Ammon's horn (tissue), 1 donor: ENCODE measurements at regions not wholly inside any gene's neighbourhood (a gene's known extent, or its start where the extent isn't known, plus 50 kb on each side); places are given as distances from the start of the nearest gene placed in this dataset.

Experiments
- DNase-seq: peaks from one replicate; pipeline ENCODE4 v3.0.0-alpha.2; 2016; ENCODE audit warnings: low spot score

DNA sequence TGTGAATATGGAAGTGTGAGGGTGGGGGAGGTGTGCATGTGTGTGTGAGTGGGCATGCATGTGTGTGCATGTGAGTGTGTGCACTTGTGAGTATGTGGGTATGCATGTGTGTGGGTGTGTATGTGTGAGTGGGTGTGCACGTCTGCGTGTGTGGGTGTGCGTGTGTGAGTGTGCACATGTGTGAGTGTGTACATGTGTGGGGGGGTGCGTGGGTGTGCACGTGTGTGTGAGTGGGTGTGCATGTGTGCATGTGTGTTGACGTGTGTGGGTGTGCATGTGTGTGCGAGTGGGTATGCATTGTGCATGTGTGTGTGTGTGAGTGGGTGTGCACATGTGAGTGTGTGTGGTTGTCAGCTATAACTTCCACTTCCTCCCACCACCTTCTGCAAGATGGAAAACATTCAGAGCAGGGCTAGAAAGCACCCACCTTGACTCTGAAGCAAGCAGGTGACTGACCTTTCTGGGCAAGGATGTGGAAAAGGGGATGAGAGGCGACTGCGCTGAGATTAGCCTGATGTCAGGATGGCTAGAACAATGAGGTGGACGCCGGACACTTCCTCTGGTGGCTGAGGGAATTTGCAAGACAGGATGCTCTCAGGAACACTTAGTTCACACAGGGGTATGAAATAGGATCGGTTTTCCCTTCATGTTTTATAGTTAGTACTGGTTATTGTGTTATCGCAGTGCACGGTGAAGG lies 103.6 kb downstream of the ACKR3 start:
- no peak for DNase-seq

DNA sequence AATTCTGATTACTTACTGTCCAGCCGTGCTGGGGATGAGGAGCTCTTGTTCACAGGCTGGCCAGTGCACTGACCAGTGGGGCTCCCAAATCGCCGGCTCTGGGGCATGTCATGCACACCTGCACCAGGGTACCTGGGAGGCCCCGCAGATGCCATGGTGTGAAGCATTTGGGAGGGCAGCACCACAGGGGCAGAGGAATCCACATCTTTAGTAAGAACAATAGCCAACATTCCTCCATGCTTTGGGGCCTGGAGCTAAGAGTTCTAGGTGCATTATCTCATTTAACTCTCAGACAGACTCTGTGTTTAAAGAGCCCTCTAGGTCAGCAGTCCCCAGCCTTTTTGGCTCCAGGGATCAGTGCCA lies 104.2 kb downstream of the ACKR3 start:
- DNase-seq = no peak

DNA sequence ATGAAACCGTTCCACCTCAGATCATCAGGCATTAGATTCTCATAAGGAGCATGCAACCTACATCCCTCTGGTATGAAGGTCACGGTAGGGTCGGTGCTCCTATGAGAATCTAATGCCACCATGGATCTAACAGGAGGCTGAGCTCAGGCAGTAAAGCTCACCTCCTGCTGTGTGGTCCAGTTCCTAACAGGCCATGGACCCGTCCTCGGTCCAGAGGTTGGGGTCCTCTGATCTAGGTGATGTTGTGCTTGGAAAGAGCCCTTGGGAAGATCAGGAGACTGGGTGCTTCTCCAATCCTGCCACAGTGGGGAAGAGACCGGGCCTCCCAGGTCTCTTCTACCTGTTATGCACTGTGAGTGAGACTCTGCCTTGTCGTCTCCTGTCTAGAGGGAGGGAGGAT lies 104.6 kb downstream of the ACKR3 start:
- no peak for DNase-seq

DNA sequence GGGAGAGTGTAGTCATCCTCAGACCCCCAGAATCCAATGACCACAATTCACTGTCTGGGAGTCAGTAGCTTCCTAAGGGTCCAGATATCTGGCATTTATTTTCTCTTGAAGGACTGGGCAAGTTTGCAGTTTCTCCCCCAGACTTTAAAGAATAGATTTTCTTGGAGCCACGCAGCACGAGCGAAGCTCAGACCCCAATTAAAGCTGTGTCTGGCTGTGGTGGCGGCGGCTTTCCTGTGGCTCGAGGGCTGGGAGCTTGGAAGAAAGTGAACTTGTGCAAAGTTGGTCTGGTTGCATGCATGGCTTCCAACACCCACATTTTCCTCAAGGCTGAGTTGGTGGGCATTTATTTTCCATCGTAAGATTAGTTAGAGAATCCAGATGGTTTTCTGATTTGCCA lies 105.0 kb downstream of the ACKR3 start:
- DNase-seq = no peak

DNA sequence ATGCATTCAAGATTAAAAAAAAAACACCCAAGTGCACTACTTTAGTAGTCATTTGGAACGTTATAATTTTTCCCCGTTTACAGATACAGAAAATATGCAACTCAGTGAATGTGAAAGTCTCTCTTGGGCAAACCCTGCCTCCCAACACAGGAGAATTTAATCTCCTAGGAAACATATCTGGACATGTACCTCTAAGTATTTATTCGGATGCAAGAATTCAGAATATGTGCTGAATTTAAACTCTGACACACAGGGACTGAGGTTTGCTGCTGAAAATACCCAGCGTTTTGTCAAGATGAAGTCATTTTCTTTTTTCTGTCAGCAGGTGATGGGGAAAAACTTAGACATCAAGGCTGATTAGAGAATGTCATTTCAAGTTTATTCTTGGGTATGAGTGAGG lies 105.4 kb downstream of the ACKR3 start:
- DNase-seq = no peak

DNA sequence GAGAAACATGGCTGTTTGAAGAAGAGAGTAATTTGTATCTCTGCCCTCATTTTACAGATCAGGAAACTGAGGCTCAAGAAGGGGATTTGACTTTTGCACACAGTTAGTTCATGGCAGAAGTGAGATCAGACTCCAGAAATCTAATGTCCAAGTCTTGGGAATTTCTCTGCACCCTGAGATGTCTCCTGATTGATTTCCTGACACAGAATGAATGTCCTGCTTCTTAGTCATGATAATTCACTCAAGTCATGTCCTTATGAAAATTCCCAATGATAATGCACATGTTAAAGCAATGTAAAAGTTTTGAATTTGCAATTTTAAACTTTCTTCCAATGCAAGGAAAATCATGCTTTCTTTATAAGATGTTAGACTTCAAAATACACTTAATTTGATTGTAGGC lies 105.9 kb downstream of the ACKR3 start:
- no peak for DNase-seq

DNA sequence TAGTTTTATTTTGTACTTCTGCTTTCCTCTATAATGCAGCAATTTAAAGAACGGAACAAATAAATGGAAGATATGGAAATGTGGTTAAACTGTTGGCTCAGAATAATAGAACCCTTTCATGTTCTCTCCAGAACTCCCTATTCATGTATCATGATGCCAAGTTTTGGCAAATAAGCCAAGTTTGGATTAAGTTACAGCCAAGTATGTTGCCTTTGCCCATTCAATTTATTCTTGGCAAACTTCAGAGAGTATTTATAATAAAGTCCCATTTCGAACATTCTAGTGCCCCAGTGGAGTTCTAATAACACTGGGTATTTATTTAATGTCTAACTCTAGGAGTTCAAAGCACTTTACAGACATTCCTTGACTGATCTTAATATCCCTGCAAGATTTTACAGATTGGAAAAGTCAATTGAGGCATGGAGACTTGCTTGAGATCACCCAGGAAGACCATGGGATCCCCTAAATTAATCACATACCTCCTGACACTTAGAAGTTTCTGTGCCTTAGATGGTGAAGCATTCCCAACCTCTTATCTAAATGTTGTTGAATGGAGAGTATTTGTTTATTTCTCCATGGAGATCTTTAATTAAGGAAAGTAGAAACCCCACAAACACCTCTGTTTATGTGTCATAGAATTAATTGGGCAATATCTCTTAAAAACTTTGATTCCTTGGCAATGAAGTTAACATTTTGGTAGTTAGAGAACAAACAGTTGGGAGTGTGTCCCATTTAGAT lies 106.7 kb downstream of the ACKR3 start:
- no peak for DNase-seq

DNA sequence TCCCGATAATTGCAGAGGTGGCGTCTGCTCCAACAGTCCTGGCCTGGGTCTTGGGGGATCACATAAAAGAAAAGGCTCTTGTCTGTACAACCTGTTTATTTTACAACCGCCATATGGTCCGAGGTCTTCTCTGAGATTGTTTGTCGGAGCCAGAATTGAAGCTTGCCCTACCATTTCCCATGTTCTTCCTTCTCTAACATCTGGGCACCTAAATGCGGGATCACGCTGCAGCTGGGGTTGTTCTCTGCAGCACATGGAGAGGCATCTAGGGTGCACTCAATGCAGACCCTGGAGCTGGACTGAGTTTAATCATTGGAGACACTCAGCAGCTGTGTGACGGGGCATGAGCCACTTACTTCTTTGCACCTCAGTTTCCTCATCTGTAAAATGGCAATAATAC lies 107.7 kb downstream of the ACKR3 start:
- DNase-seq = no peak

DNA sequence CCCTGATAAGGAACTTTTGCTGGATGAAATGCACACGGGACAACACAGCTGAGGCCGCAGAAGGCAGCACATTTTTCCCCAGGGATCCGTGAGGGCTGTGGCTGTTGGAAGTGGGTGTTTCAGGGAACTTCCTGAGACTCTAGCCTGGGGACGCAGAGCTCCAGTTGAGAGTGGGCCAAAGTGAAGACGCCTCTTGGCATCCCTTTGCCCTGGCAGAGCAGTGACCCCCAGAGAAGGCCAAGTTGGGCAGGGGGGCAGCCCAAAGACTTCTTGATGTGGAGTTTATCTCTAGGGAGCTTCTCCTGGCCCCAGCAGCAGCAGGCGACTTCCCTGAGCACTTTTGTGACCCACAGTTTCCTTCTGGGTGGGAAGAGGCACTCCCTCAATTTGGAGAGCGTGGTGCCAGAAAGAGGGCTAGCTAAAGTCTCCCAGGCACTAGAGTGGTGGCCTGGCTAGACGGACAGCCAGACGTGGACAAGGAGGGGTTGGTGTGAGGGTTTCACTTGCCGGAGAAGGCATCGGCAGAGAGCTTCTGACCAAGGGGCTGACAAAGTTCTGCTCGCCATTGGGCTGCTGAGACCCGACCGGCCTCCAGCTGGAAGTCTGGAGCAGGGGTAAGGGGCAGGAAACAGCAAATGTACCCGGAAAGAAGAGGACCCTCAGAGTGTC lies 108.8 kb downstream of the ACKR3 start:
- no peak for DNase-seq

DNA sequence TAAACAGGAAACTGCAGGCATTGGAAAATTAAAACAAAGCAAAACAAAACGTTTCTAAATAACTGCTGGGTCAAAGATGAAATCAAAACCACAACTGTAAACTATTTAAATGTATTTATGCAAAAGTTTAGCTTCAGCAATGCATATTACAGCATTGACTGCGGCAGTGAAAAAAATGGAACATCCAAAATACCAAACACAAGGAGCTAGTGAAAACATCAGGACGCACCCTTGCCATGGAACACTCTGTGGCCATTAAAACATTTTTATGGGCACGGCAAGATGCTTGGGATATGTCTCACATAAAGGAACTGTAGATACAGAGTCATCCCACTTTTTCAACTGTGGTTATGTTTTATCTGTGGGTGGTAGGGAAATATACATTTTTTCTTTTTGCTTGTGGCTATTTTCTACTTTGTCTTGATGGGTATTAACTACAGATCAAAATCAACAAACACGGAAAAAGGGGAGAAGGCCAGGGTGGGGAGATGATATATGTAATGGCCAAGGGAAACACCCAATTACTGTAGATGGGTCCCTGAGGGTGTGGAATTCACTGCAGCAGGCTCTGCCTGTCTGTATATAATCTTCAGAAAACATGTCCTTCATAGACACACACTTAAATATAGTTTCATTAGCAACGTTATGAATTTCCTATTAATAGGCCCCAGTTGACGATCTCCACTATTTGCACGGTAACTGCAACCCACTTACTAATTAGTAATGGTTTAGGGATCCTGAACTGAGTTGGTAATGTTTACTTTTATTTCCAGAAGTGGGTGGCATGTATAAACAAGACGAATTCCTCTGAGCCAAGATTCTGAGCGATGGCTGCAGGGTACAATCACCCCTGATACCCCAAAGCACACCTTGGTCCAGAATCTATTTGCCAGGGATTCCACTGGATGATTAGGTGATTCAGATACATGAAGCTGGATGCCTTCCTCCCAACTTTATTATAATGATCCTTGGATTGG lies 110.5 kb downstream of the ACKR3 start:
- DNase-seq = no peak

DNA sequence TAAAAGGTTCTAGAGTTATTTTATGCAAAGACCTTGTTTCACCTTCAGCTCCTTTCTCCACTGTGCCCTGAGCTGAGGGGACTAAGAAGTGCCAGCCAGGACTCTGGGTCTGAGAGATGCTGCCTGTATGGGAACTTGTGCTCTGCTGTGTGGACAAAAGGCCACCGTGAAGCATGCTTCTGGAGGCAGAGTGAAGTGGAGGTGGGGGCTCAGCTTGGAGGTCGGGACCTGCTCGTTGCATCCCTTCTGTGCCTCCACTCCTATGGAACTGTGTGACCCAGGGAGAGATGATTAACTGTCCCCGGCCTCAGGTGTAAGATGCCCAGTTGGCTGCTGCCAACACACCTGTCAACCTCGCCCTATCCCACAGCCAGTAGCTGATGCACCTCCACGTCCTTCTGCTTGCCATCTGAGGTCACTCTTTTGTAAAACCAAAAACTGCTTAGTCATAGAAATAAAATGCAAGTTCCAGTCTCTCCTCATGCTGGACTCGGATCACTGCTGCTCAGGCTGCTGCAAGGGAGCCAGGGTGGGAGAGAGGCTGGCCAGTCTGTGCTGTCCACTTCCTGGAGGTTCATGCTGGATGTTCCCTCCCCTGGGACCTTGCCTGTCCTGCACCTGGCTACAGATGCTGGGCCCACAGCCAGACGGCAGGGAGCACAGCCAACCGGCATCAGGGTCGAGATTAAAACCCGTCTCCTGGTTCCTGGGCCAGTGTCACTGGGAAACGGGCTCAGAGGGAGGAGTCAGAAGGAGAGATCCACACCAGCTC lies 113.2 kb downstream of the ACKR3 start:
- no peak for DNase-seq

DNA sequence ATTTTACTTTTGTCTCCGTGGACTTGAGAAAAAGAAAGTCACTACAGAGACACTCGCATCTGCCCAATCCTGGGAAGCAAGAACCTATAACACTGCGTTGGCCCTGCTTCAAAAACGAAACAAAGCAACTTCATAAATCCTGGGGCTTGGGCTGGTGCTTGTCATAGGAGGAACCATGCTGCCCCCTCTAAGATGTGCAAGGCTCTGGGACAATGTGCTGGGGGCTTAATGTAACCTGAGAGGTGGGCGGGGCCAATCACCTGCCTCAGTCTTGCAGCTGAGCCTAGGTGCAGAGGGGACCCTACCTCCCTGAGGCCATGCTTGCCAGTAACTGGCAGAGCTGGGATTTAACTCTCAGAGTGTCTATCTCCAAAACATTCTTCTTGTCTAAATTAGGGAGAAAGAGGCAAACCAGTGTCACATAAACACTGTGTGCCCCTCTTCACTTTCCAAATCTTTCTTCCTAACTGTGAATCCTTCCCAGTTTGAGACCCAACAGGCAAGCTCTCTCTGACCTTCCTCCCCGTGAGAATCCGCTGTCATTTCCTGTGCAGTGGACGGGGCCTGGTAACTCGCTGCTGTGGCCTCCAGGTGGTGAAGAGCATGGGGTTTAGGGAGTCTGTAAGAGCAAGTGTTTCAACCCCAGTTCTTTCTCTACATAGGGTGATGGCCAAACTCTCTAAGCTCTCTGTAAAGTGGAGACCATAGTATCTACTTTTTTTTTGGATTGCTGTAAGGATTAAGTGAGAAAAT lies 115.1 kb downstream of the ACKR3 start:
- no peak for DNase-seq

DNA sequence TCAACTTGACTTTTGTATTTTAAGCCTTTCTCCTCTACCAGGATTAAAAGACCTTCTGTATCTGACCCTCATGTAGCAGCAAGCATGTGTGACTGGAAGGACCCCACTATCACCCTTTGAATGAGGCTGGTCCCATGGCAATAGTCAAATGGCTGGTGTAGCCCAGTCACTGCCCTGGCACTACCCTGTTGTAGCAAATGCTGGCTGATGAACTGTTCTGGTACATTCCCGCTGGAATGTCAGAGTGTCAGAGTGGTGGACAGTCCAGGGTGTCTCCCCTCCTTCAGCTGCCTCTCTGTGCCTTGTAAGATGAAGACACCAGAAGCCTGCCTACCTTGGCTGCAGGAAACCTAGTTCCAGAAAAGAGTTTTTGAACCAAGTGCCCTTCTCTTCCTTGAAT lies 115.7 kb downstream of the ACKR3 start:
- no peak for DNase-seq

DNA sequence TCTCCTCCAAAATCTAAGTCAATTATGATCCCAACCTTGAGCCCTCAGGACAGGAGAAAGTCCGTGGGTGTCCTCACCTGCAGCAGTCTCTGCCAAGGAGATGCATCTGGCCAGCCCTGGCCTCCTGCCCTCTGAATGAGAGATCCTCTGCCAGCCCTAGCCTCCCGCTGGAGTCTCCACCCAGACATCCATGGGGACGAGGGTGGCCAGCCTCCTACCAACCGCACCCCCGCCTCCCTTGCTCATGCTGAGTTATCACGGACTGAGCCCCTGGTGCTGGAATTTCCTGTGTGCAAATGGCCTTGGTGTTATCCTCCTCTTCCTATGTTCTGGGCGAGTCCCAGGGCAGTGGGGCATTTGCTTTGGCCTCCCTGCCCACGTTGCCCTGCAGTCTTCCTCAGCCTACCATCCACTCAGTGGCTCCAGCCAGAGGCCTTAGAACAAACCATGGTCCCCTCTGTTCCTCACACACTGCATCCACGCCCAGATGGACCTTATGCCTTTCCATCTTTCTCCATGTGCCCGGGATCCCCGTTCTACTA lies 116.4 kb downstream of the ACKR3 start:
- DNase-seq = no peak

DNA sequence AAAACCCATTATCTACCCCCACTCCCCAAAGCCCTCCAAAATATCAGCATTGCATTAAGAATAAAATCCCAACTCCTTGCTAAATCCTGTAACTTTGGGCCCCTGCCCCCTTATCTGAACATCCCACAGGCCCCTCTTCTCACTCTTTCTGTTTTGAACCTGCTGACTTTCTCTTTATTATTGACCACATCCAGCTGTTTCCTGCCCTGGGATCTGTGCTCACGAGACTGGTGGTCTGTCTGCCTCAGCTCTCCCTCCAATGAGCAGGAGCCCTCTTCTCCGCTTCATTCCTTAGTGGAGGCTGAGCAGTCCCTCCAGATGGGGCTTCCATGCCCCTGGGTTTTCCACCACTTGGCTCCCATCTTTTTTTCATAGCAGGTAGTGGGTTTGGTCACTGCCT lies 116.9 kb downstream of the ACKR3 start:
- no peak for DNase-seq

DNA sequence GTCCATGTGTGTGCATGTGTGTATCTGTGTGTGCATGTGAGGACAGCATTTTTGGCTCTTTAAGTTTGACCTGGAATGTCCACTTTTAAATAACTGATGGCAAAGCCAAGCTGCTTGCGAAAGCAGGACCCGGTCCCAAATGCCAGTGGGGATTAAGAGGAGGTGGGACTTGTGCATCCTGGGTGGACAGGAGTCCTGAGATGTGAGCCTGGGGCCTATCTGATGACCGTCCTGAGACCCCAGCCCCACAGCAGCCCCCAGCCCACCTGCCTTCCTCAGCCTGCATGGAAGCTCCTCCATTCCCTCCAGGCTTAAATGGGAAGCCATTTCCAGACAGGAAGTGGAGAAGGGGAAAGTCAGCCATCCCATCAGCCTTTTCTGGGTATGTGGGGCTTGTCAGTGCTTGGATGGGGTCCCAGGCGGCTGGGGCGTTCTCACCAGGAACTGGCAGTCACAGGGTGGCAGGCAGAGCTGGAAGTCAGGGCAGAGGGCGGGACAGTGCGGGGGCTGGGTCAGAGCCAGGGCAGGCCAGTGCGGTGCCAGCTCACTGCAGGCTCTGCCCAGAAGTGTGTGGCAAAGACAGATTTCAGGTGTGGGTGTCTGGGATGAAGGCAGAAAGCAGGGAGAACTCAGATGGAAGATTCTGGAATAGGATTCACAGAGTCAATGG lies 117.8 kb downstream of the ACKR3 start:
- DNase-seq = no peak

DNA sequence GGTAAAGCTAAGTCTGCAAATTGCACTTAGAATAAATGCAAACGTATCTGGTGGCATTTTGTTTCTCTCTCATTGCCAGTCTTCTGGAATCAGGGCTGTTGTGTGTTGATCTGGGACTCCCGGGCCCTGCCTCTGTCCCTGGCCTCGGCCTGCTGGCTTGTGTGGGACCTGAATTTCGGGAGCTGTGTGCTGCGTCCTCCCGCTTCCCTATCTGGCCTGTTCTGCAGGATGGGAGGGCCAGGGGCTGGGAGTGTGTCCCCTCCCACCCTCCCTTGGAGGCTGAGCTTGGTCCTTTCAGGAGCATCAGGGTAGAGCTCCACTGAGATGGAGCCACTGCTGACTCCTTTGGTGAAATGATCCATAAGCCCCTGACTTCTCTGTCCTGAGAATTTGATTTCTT lies 118.5 kb downstream of the ACKR3 start:
- DNase-seq = no peak

DNA sequence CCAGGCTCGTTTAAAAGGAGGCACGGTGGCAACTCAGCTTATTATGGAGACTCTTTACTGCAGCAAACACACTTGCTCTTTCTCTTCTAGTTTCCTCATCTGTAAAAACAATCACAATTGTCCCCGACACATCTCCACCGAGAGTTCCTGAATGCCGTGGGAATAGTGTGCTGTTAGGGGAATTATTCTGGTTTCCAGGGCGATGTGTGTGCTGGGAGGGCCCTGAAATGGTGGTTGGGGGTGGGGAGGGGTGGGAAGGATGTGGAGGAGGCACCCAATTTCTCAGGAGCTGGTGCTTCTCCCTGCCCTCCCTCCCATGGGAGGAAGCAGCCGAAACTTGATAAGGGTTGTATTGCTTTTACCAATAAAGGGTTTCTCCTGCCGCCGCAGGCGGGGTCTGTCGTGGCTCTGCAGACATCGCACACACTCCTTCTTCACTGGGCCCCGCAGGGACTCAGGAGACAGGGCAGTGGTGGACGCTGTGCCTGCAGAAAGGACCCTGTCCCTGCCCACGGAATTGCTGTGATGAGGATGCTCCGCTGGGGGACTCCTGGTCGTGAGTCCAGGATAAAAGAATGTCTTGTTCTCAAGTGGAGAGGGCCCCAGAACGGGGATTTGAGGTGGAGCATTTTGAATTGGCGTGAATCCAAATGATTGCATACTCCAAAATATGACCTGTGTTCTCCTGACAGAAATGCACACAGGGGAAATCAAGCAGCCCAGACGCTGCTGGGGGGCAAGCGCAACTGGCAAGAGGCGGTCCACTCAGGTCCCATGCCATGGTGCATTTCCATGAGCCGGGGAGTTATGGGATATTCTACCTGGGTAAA lies 119.2 kb downstream of the ACKR3 start:
- DNase-seq = no peak

DNA sequence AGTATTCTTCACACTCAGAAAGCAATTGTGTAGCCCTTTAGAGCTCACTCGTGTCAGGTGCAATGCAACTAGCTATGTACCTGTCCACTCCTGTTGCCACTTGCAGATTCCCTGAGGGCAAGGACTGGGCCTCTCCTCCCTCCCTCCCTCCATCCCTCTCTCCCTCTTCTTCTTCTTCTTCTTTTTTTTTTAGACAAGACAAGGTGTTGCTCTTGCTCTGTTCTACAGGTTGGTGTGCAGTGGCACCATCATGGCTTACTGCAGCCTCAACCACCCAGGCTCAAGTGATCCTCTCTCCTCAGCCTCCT lies 119.7 kb downstream of the ACKR3 start:
- DNase-seq = no peak
